Sigmoid colon (tissue), 4 donors: ENCODE measurements at regions not wholly inside any gene's neighbourhood (a gene's known extent, or its start where the extent isn't known, plus 50 kb on each side); places are given as distances from the start of the nearest gene placed in this dataset.

Source experiments
- CTCF ChIP-seq, 4 experiments: fragments of 450-650 bp in 3 of 4; fragments of 200-600 bp in 1 of 4; IDR thresholded peaks; one replicate each; pipeline ENCODE4 v1.5.1; 2016 to 2019; ENCODE audit warnings: antibody characterized with exemption in 4 of 4, mild to moderate bottlenecking in 3 of 4, moderate library complexity in 2 of 4
- EP300 ChIP-seq, 4 donors: sonication (generic); formaldehyde crosslinking; IDR thresholded peaks; one replicate each; pipeline ENCODE4 v1.6.1; 2017; ENCODE audit warnings: antibody characterized with exemption in 4 of 4
- POLR2AphosphoS5 ChIP-seq, 4 donors: sonication (generic); formaldehyde crosslinking; IDR thresholded peaks; one replicate each; pipeline ENCODE4 v1.6.1; 2017; ENCODE audit warnings: antibody characterized with exemption in 4 of 4

- TF ChIP-seq CTCF (IDR thresholded peaks at IDR 0.05) (no peak), EP300 (IDR thresholded peaks at IDR 0.05) (no peak), POLR2AphosphoS5 (IDR thresholded peaks at IDR 0.05) (no peak)
Observed at GRCh38 chr9:16316911-16317817, 553.3 kb downstream of the BNC2 start.
